Adipocyte (in vitro differentiated cells): ENCODE measurements at regions not wholly inside any gene's neighbourhood (a gene's known extent, or its start where the extent isn't known, plus 50 kb on each side); places are given as distances from the start of the nearest gene placed in this dataset.

ENCODE experiments used
- DNase-seq: peaks from one replicate; pipeline ENCODE4 v3.0.0-alpha.2; 2015; ENCODE audit warnings: low read depth
- H3K27me3 ChIP-seq: replicated peaks from 2 replicates; pipeline ENCODE4 v1.7.0; 2013; ENCODE audit warnings: mild to moderate bottlenecking, low read length, moderate library complexity; ENCODE audit not compliant: control insufficient read depth, insufficient read depth
- H3K36me3 ChIP-seq: 2 replicates; pipeline ENCODE4 v1.7.0; 2013; ENCODE audit warnings: low read length, mild to moderate bottlenecking, moderate library complexity; ENCODE audit not compliant: control insufficient read depth, insufficient read depth, severe bottlenecking
- H3K4me1 ChIP-seq: 2 replicates; pipeline ENCODE4 v1.7.0; 2013; ENCODE audit warnings: mild to moderate bottlenecking, low read length, moderate library complexity; ENCODE audit not compliant: control insufficient read depth, insufficient read depth
- H3K4me3 ChIP-seq: 2 replicates; pipeline ENCODE4 v1.7.0; 2013; ENCODE audit warnings: mild to moderate bottlenecking, low read length, moderate library complexity
- H3K9ac ChIP-seq: 2 replicates; pipeline ENCODE4 v1.7.0; 2013; ENCODE audit warnings: mild to moderate bottlenecking, low read length, moderate library complexity
- H3K9me3 ChIP-seq: 2 replicates; pipeline ENCODE4 v1.7.0; 2013; ENCODE audit warnings: mild to moderate bottlenecking, low read length, moderate library complexity; ENCODE audit not compliant: control insufficient read depth

GRCh38 chr12:83476695-83477690 is 790.3 kb downstream of the TMTC2 start:
- H3K9ac ChIP-seq = no peak overlapping the region
- H3K36me3 ChIP-seq = no peaks in the 10 kb centered on the region
- no peaks in the 10 kb centered on the region for H3K4me1 ChIP-seq
- no peak for DNase-seq
- H3K27me3 ChIP-seq = no peaks in the 10 kb centered on the region
- no peaks in the 10 kb centered on the region for H3K9me3 ChIP-seq
- no peak overlapping the region for H3K4me3 ChIP-seq

GRCh38 chr12:83476006-83476405 is 789.3 kb downstream of the TMTC2 start:
- Histone ChIP-seq H3K9me3 (no peaks in the 10 kb centered on the region), H3K4me3 (no peak overlapping the region), H3K27me3 (no peaks in the 10 kb centered on the region), H3K36me3 (no peaks in the 10 kb centered on the region), H3K4me1 (no peaks in the 10 kb centered on the region), H3K9ac (no peak overlapping the region)
- DNase-seq = no peak

GRCh38 chr12:83474369-83474768 is 787.7 kb downstream of the TMTC2 start:
- Histone ChIP-seq H3K9ac (no peak overlapping the region), H3K4me1 (no peaks in the 10 kb centered on the region), H3K27me3 (no peaks in the 10 kb centered on the region), H3K9me3 (no peaks in the 10 kb centered on the region), H3K4me3 (no peak overlapping the region), H3K36me3 (no peaks in the 10 kb centered on the region)
- DNase-seq = no peak

GRCh38 chr12:83473408-83474095 is 786.8 kb downstream of the TMTC2 start:
- H3K4me3 ChIP-seq = no peak overlapping the region
- H3K9ac ChIP-seq = no peak overlapping the region
- no peaks in the 10 kb centered on the region for H3K9me3 ChIP-seq
- H3K4me1 ChIP-seq = no peaks in the 10 kb centered on the region
- no peaks in the 10 kb centered on the region for H3K27me3 ChIP-seq
- H3K36me3 ChIP-seq = no peaks in the 10 kb centered on the region
- no peak for DNase-seq

GRCh38 chr12:83472772-83473171 is 786.1 kb downstream of the TMTC2 start:
- no peak overlapping the region for H3K4me3 ChIP-seq
- no peaks in the 10 kb centered on the region for H3K9me3 ChIP-seq
- H3K4me1 ChIP-seq = no peaks in the 10 kb centered on the region
- DNase-seq = no peak
- no peaks in the 10 kb centered on the region for H3K27me3 ChIP-seq
- no peaks in the 10 kb centered on the region for H3K36me3 ChIP-seq
- no peak overlapping the region for H3K9ac ChIP-seq

- Histone ChIP-seq H3K27me3 (no peaks in the 10 kb centered on the region), H3K9me3 (no peaks in the 10 kb centered on the region)
These were observed 785.6 kb downstream of the TMTC2 start for GRCh38 chr12:83472350-83472749.

GRCh38 chr12:83471341-83471740 is 784.6 kb downstream of the TMTC2 start:
- Histone ChIP-seq H3K9ac (no peak overlapping the region), H3K9me3 (no peaks in the 10 kb centered on the region), H3K27me3 (no peaks in the 10 kb centered on the region), H3K36me3 (no peaks in the 10 kb centered on the region), H3K4me1 (no peaks in the 10 kb centered on the region), H3K4me3 (no peak overlapping the region)
- DNase-seq = no peak

More at GRCh38 chr12:83472350-83472749, 785.6 kb downstream of the TMTC2 start:
- Histone ChIP-seq H3K36me3 (no peaks in the 10 kb centered on the region), H3K9ac (no peak overlapping the region), H3K4me3 (no peak overlapping the region), H3K4me1 (no peaks in the 10 kb centered on the region)
- no peak for DNase-seq

- no peak overlapping the region for H3K9ac ChIP-seq
- DNase-seq = no peak
- no peak overlapping the region for H3K4me3 ChIP-seq
- H3K9me3 ChIP-seq = no peaks in the 10 kb centered on the region
- no peaks in the 10 kb centered on the region for H3K27me3 ChIP-seq
- no peaks in the 10 kb centered on the region for H3K4me1 ChIP-seq
- no peaks in the 10 kb centered on the region for H3K36me3 ChIP-seq
These were observed 784.0 kb downstream of the TMTC2 start for GRCh38 chr12:83470749-83471148.

GRCh38 chr12:83468988-83469908 is 782.5 kb downstream of the TMTC2 start:
- Histone ChIP-seq H3K27me3 (no peaks in the 10 kb centered on the region), H3K9me3 (no peaks in the 10 kb centered on the region), H3K4me3 (no peak overlapping the region), H3K4me1 (no peaks in the 10 kb centered on the region), H3K36me3 (no peaks in the 10 kb centered on the region), H3K9ac (no peak overlapping the region)
- DNase-seq = no peak

GRCh38 chr12:83465632-83466031 is 778.9 kb downstream of the TMTC2 start:
- H3K4me1 ChIP-seq = peaks cover 12% of the 10 kb centered on the region
- no peak overlapping the region for H3K4me3 ChIP-seq
- no peaks in the 10 kb centered on the region for H3K9me3 ChIP-seq
- H3K9ac ChIP-seq = no peak overlapping the region
- H3K36me3 ChIP-seq = no peaks in the 10 kb centered on the region
- DNase-seq = no peak
- H3K27me3 ChIP-seq = no peaks in the 10 kb centered on the region

- peaks cover 12% of the 10 kb centered on the region for H3K4me1 ChIP-seq
- no peaks in the 10 kb centered on the region for H3K36me3 ChIP-seq
- H3K27me3 ChIP-seq = no peaks in the 10 kb centered on the region
- H3K9ac ChIP-seq = no peak overlapping the region
- no peak for DNase-seq
- no peaks in the 10 kb centered on the region for H3K9me3 ChIP-seq
- no peak overlapping the region for H3K4me3 ChIP-seq
These were observed 775.7 kb downstream of the TMTC2 start for GRCh38 chr12:83462419-83462818.
